Mucosa of rectum (tissue), 2 donors: ENCODE measurements at regions not wholly inside any gene's neighbourhood (a gene's known extent, or its start where the extent isn't known, plus 50 kb on each side); places are given as distances from the start of the nearest gene placed in this dataset.

ENCODE experiments used
- H3K27ac ChIP-seq, 2 donors: one replicate each; pipeline ENCODE4 v1.7.0; 2013; ENCODE audit warnings: inconsistent platforms in 2 of 2, low read depth in 2 of 2, low read length in 2 of 2
- H3K27me3 ChIP-seq, 2 donors: one replicate each; pipeline ENCODE4 v1.7.0; 2013; ENCODE audit warnings: low read length in 2 of 2; ENCODE audit not compliant: control insufficient read depth in 2 of 2, insufficient read depth in 2 of 2
- H3K36me3 ChIP-seq, 2 donors: one replicate each; pipeline ENCODE4 v1.7.0; 2013; ENCODE audit warnings: low read length in 2 of 2; ENCODE audit not compliant: control insufficient read depth in 2 of 2, insufficient read depth in 2 of 2
- H3K4me1 ChIP-seq, 2 donors: one replicate each; pipeline ENCODE4 v1.7.0; 2013; ENCODE audit warnings: low read length in 2 of 2, mild to moderate bottlenecking in 1 of 2; ENCODE audit not compliant: control insufficient read depth in 2 of 2, insufficient read depth in 2 of 2
- H3K4me3 ChIP-seq, 2 donors: one replicate each; pipeline ENCODE4 v1.7.0; 2013; ENCODE audit warnings: low read length in 2 of 2
- H3K9ac ChIP-seq, 2 donors: one replicate each; pipeline ENCODE4 v1.7.0; 2013; ENCODE audit warnings: low read length in 2 of 2, low read depth in 1 of 2, mild to moderate bottlenecking in 1 of 2
- H3K9me3 ChIP-seq, 2 donors: one replicate each; pipeline ENCODE4 v1.7.0; 2013; ENCODE audit warnings: low read length in 2 of 2; ENCODE audit not compliant: control insufficient read depth in 2 of 2
- donor health status: healthy.
- donor health status: Normal muscosa, but diverticular disease.

GRCh38 chr17:70256751-70257150 is 87.4 kb downstream of the KCNJ2 start:
- no peak overlapping the region for H3K9ac ChIP-seq
- peaks cover 0 to 20% of the 10 kb centered on the region in 2 donors for H3K4me1 ChIP-seq
- no peak overlapping the region for H3K4me3 ChIP-seq
- H3K9me3 ChIP-seq: no peaks in the 10 kb centered on the region
- no peaks in the 10 kb centered on the region for H3K36me3 ChIP-seq
- no peaks in the 10 kb centered on the region for H3K27me3 ChIP-seq
- no peak overlapping the region for H3K27ac ChIP-seq

DNA sequence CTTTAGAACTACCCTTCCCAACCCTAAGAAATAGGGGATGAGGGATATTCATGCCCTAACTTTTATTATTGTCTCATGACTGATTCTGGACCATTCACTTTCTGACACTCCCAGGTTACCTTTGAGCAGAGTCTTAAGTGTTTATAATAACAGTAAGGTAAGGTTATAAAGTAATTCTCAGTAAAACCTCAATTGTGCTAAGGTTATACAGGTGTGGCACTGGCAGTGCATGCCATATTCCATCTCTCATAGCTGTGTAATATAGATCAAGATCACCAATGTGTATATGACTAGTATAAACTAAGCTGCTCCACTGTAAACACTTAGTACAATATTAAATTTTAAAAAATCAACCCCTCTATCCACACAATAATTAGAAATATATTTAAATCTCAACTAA is 89.1 kb downstream of the KCNJ2 start:
- Histone ChIP-seq H3K36me3 (no peaks in the 10 kb centered on the region), H3K27ac (peak overlapping the region; percentile 61 to 68), H3K4me3 (peak overlapping the region; percentile 8 to 54), H3K4me1 (peaks cover 0 to 20% of the 10 kb centered on the region in 2 donors), H3K9me3 (no peaks in the 10 kb centered on the region), H3K27me3 (no peaks in the 10 kb centered on the region), H3K9ac (no peak overlapping the region)

DNA sequence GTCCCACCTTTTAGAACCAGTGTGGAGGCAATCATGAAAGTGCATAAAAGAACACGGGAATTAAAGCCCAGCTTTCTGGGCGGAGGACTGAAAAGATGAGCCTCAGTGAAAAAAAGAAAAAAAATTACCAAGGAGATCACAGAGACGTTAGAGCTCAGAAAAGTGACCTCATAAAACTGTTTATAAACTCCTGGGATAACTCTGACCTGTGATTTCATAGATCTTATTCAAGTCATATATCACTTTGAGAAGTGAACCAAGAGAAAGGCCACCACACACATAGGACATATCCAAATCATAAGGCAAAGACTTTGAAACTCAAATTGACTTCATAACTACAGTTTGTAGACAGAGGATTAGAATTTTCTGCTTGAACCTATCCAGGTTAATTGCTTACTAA is 90.1 kb downstream of the KCNJ2 start:
- Histone ChIP-seq H3K36me3 (no peaks in the 10 kb centered on the region), H3K9ac (peak overlapping the region in 1 of 2 donors; percentile 33), H3K27me3 (no peaks in the 10 kb centered on the region), H3K9me3 (no peaks in the 10 kb centered on the region), H3K27ac (peak overlapping the region; percentile 64 to 68), H3K4me1 (peaks cover 0 to 20% of the 10 kb centered on the region in 2 donors), H3K4me3 (peak overlapping the region in 1 of 2 donors; percentile 54)

DNA sequence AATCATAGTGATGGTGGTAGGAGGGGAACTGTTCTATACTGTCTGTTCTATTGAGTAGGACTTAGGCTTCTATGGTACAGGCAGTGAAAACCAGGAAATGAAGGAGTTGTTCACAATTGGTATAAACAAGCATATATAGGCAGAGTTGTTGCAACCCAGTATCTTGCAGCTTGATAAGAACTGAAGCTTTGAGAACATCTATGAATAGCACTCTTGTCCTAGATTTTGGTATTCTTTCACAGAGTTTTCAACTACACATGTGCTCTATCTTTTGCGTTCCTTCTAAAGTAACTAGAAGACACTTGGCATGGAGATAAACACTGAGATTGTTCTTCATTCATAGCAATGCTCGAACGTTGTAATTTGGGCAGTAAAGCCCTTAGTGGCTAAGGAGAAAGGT is 91.8 kb downstream of the KCNJ2 start:
- H3K9ac ChIP-seq: no peak overlapping the region
- H3K36me3 ChIP-seq: no peaks in the 10 kb centered on the region
- H3K4me1 ChIP-seq: peaks cover 0 to 15% of the 10 kb centered on the region in 2 donors
- H3K4me3 ChIP-seq: no peak overlapping the region
- no peak overlapping the region for H3K27ac ChIP-seq
- H3K27me3 ChIP-seq: no peaks in the 10 kb centered on the region
- no peaks in the 10 kb centered on the region for H3K9me3 ChIP-seq

GRCh38 chr17:70265471-70265870 is 96.1 kb downstream of the KCNJ2 start:
- Histone ChIP-seq H3K27ac (no peak overlapping the region), H3K9ac (no peak overlapping the region), H3K4me1 (peaks cover 6 to 13% of the 10 kb centered on the region in 2 donors), H3K36me3 (no peaks in the 10 kb centered on the region), H3K27me3 (no peaks in the 10 kb centered on the region), H3K4me3 (no peak overlapping the region), H3K9me3 (no peaks in the 10 kb centered on the region)

- no peaks in the 10 kb centered on the region for H3K36me3 ChIP-seq
- no peak overlapping the region for H3K9ac ChIP-seq
- H3K27me3 ChIP-seq: no peaks in the 10 kb centered on the region
- H3K27ac ChIP-seq: no peak overlapping the region
- H3K4me3 ChIP-seq: no peak overlapping the region
- peaks cover 6% of the 10 kb centered on the region in 2 donors for H3K4me1 ChIP-seq
- H3K9me3 ChIP-seq: no peaks in the 10 kb centered on the region
Observed at GRCh38 chr17:70266394-70266793, 97.1 kb downstream of the KCNJ2 start.

GRCh38 chr17:70268383-70268782 is 99.1 kb downstream of the KCNJ2 start:
- Histone ChIP-seq H3K27ac (peak overlapping the region in 1 of 2 donors; percentile 32), H3K27me3 (no peaks in the 10 kb centered on the region), H3K9ac (no peak overlapping the region)

GRCh38 chr17:70270554-70270953 is 101.2 kb downstream of the KCNJ2 start:
- Histone ChIP-seq H3K9ac (no peak overlapping the region), H3K4me1 (peaks cover 6 to 16% of the 10 kb centered on the region in 2 donors), H3K36me3 (no peaks in the 10 kb centered on the region), H3K27me3 (no peaks in the 10 kb centered on the region), H3K9me3 (no peaks in the 10 kb centered on the region), H3K27ac (no peak overlapping the region), H3K4me3 (no peak overlapping the region)

More at GRCh38 chr17:70268383-70268782, 99.1 kb downstream of the KCNJ2 start:
- H3K36me3 ChIP-seq: no peaks in the 10 kb centered on the region
- peak overlapping the region in 1 of 2 donors; percentile 6 for H3K4me3 ChIP-seq
- no peaks in the 10 kb centered on the region for H3K9me3 ChIP-seq
- H3K4me1 ChIP-seq: peaks cover 6% of the 10 kb centered on the region in 2 donors

DNA sequence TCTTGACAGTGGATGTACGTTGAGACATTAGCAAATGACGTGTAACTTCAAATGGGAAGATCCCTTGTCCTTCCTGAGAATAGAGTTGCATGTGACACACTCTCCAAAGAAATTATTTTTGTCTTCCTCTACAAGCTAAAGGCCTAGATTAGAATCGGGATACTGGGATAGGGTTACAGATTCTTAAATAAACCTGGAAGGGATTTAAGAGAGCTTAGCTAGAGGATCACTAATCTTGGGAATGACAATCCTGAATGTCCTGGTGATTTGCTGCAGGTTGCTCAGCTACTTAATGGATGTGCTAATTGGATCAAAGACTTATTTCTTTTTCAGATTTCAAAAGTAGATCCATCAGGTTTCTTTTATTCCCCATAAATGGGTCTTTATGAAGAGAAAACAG is 101.9 kb downstream of the KCNJ2 start:
- no peak overlapping the region for H3K4me3 ChIP-seq
- no peak overlapping the region for H3K9ac ChIP-seq
- H3K27ac ChIP-seq: no peak overlapping the region
- H3K9me3 ChIP-seq: no peaks in the 10 kb centered on the region
- H3K27me3 ChIP-seq: no peaks in the 10 kb centered on the region
- H3K4me1 ChIP-seq: peaks cover 6 to 16% of the 10 kb centered on the region in 2 donors
- no peaks in the 10 kb centered on the region for H3K36me3 ChIP-seq

GRCh38 chr17:70271672-70272071 is 102.3 kb downstream of the KCNJ2 start:
- no peak overlapping the region for H3K4me3 ChIP-seq
- H3K36me3 ChIP-seq: no peaks in the 10 kb centered on the region
- H3K27me3 ChIP-seq: no peaks in the 10 kb centered on the region
- H3K9me3 ChIP-seq: no peaks in the 10 kb centered on the region
- no peak overlapping the region for H3K27ac ChIP-seq
- H3K9ac ChIP-seq: no peak overlapping the region
- peaks cover 6 to 16% of the 10 kb centered on the region in 2 donors for H3K4me1 ChIP-seq

- no peak overlapping the region for H3K9ac ChIP-seq
- H3K9me3 ChIP-seq: no peaks in the 10 kb centered on the region
- no peak overlapping the region for H3K4me3 ChIP-seq
- H3K27ac ChIP-seq: peak overlapping the region in 1 of 2 donors; percentile 25
- H3K27me3 ChIP-seq: no peaks in the 10 kb centered on the region
- no peaks in the 10 kb centered on the region for H3K36me3 ChIP-seq
- peaks cover 0 to 17% of the 10 kb centered on the region in 2 donors for H3K4me1 ChIP-seq
Observed at GRCh38 chr17:70274255-70274654, 104.9 kb downstream of the KCNJ2 start.
